ENCODE measurements at regions not wholly inside any gene's neighbourhood (a gene's known extent, or its start where the extent isn't known, plus 50 kb on each side); places are given as distances from the start of the nearest gene placed in this dataset.

DNA sequence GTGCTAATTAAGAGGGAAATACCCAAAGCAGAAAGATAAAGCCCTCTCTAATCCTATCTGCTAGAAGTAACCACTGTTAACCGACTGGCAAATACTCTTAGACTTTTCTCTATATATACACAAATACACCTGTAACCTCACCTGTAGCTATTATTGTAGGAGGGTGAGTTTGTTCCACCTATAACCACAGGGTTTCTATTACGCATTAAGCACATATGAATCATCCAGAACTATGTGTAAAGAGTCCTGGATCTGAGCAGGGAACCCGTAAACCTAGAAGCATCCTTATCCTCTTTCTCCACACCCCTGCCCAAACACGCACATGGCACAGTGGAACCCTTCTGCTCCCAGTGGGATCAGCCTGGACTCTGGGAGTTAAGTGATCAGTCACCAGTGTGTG is 172.8 kb upstream of the C2CD4B start:
- CTCF ChIA-PET = interaction anchor here (0.6 to 0.8 kb wide), 3 partner anchors 32 to 145 kb away, joined by 3 read pairs; no protein-coding TSS in a partner anchor
- no TSS peak for BruUV-seq (replicated peaks)
- H3K27me3 Mint-ChIP-seq (ENCODE audit: insufficient read depth, unreplicated experiment) = no peaks in the 10 kb centered on the region

GRCh38 chr15:62338497-62338896 is 173.4 kb upstream of the C2CD4B start:
- intact Hi-C loops (cut with micrococcal nuclease) = no loop called here
- Mint-ChIP-seq H3K27ac (ENCODE audit: low read depth, unreplicated experiment) (no peak overlapping the region), H3K36me3 (ENCODE audit: insufficient read depth, unreplicated experiment) (no peaks in the 10 kb centered on the region), H3K9me3 (ENCODE audit: unreplicated experiment) (no peaks in the 10 kb centered on the region), H3K4me3 (ENCODE audit: unreplicated experiment) (no peak overlapping the region), H3K4me1 (ENCODE audit: insufficient read depth, unreplicated experiment) (no peaks in the 10 kb centered on the region), H3K27me3 (ENCODE audit: insufficient read depth, unreplicated experiment) (no peaks in the 10 kb centered on the region)
- TF ChIP-seq CTCF (IDR thresholded peaks at IDR 0.05; ENCODE audit: unreplicated experiment) = no peak
- no TSS peak for BruUV-seq (replicated peaks)
- ChIA-PET CTCF (interaction anchor here (0.8 kb wide), 1 partner anchor 32 kb away, joined by 3 read pairs; no protein-coding TSS in a partner anchor), POLR2A (no interaction called here)
- no peak for DNase-seq (ENCODE audit: unreplicated experiment)

More for the DNA sequence above, 172.8 kb upstream of the C2CD4B start:
- intact Hi-C loops (cut with micrococcal nuclease) = no loop called here
- TF ChIP-seq CTCF (IDR thresholded peaks at IDR 0.05; ENCODE audit: unreplicated experiment) = no peak
- POLR2A ChIA-PET = interaction anchor here (0.6 kb wide), 1 partner anchor 478 kb away, joined by 3 read pairs; no protein-coding TSS in a partner anchor
- H3K4me3 Mint-ChIP-seq (ENCODE audit: unreplicated experiment) = no peak overlapping the region
- no peaks in the 10 kb centered on the region for H3K4me1 Mint-ChIP-seq (ENCODE audit: insufficient read depth, unreplicated experiment)
- H3K27ac Mint-ChIP-seq (ENCODE audit: low read depth, unreplicated experiment) = no peak overlapping the region
- H3K36me3 Mint-ChIP-seq (ENCODE audit: insufficient read depth, unreplicated experiment) = no peaks in the 10 kb centered on the region
- no peaks in the 10 kb centered on the region for H3K9me3 Mint-ChIP-seq (ENCODE audit: unreplicated experiment)
- DNase-seq (ENCODE audit: unreplicated experiment) = peak; percentile 34

DNA sequence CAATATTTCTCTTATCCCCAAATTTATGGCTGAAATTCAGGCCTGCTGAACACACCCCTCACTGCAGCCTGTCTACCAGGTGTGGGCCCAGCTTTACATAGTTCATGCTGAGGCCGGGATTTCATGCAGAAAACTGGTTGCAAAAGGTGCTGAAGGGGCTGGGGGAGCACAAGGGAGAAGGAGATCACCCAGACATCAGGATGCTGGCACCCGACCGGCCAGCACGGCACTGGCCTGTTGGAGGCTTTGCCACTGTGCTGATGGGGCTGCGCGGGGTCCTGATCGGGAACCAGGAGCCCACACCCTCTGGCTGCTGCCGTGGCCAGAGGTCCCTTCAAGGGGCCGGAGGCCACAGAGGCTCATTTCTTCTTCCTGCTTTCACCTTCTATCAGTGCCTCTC is 177.9 kb upstream of the C2CD4B start:
- Mint-ChIP-seq H3K4me1 (ENCODE audit: insufficient read depth, unreplicated experiment) (peaks cover 7% of the 10 kb centered on the region), H3K36me3 (ENCODE audit: insufficient read depth, unreplicated experiment) (no peaks in the 10 kb centered on the region), H3K27me3 (ENCODE audit: insufficient read depth, unreplicated experiment) (no peaks in the 10 kb centered on the region), H3K4me3 (ENCODE audit: unreplicated experiment) (no peak overlapping the region), H3K27ac (ENCODE audit: low read depth, unreplicated experiment) (no peak overlapping the region), H3K9me3 (ENCODE audit: unreplicated experiment) (no peaks in the 10 kb centered on the region)
- ChIA-PET CTCF (no interaction called here), POLR2A (no interaction called here)
- DNase-seq (ENCODE audit: unreplicated experiment) = no peak
- intact Hi-C loops (cut with micrococcal nuclease) = no loop called here
- no TSS peak for BruUV-seq (replicated peaks)
- no peak for TF ChIP-seq CTCF (IDR thresholded peaks at IDR 0.05; ENCODE audit: unreplicated experiment)

DNA sequence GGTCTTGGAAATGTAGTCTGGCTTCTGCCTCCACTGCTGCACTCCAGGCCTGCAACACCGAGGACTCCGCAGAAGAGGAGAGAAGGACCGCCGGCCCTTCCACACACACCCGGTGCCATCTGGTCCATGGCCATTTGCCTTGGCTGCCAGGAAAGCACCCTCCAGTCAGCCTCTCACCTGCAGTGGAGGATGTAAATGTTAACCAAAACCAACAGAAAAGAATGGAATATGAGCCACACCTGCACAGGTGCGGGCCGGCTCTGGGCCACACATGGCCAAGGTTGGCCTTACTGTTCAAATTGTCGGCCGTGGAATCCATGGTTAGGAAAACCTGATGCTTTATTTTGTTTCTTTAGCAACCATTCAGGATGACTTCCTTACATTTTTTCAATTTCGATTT is 178.3 kb upstream of the C2CD4B start:
- TF ChIP-seq CTCF (IDR thresholded peaks at IDR 0.05; ENCODE audit: unreplicated experiment) = no peak
- intact Hi-C loops (cut with micrococcal nuclease) = no loop called here
- no peaks in the 10 kb centered on the region for H3K36me3 Mint-ChIP-seq (ENCODE audit: insufficient read depth, unreplicated experiment)
- no peak for DNase-seq (ENCODE audit: unreplicated experiment)
- ChIA-PET POLR2A (interaction anchor here (1.3 kb wide), 1 partner anchor 9 kb away, joined by 4 read pairs; no protein-coding TSS in a partner anchor), CTCF (interaction anchor here (0.7 to 1.2 kb wide), 3 partner anchors 23 to 468 kb away, joined by 3 to 5 read pairs (median 4); no protein-coding TSS in a partner anchor)
- BruUV-seq (replicated peaks) = no TSS peak
- peaks cover 7% of the 10 kb centered on the region for H3K4me1 Mint-ChIP-seq (ENCODE audit: insufficient read depth, unreplicated experiment)
- H3K4me3 Mint-ChIP-seq (ENCODE audit: unreplicated experiment) = no peak overlapping the region
- H3K9me3 Mint-ChIP-seq (ENCODE audit: unreplicated experiment) = no peaks in the 10 kb centered on the region
- no peaks in the 10 kb centered on the region for H3K27me3 Mint-ChIP-seq (ENCODE audit: insufficient read depth, unreplicated experiment)
- H3K27ac Mint-ChIP-seq (ENCODE audit: low read depth, unreplicated experiment) = no peak overlapping the region
